NK-92 (cell line): ENCODE measurements at regions not wholly inside any gene's neighbourhood (a gene's known extent, or its start where the extent isn't known, plus 50 kb on each side); places are given as distances from the start of the nearest gene placed in this dataset.

Experiments used
- DNase-seq: peaks from one replicate; lab custom pipeline; 2025; ENCODE audit not compliant: unreplicated experiment; lab: John Stamatoyannopoulos, UW

- no peak for DNase-seq
These were observed 157.2 kb downstream of the CYRIA start for GRCh38 chr2:16508490-16508851.

- no peak for DNase-seq
These were observed 157.8 kb downstream of the CYRIA start for GRCh38 chr2:16507655-16508489.

GRCh38 chr2:16506366-16506765, 159.3 kb downstream of the CYRIA start:
- no peak for DNase-seq

GRCh38 chr2:16496426-16497388, 168.9 kb downstream of the CYRIA start:
- DNase-seq: no peak

- no peak for DNase-seq
These were observed 170.0 kb downstream of the CYRIA start for GRCh38 chr2:16495509-16496208.

GRCh38 chr2:16494836-16495508, 170.7 kb downstream of the CYRIA start:
- DNase-seq: no peak

- no peak for DNase-seq
These were observed 171.8 kb downstream of the CYRIA start for GRCh38 chr2:16493788-16494187.

- no peak for DNase-seq
These were observed 177.9 kb downstream of the CYRIA start for GRCh38 chr2:16487686-16488085.

GRCh38 chr2:16485251-16485650, 180.4 kb downstream of the CYRIA start:
- no peak for DNase-seq

GRCh38 chr2:16482460-16482859, 183.2 kb downstream of the CYRIA start:
- DNase-seq: no peak

GRCh38 chr2:16481351-16481750, 184.3 kb downstream of the CYRIA start:
- DNase-seq: no peak

- DNase-seq: no peak
These were observed 185.9 kb downstream of the CYRIA start for GRCh38 chr2:16479721-16480120.

GRCh38 chr2:16478434-16479210, 187.0 kb downstream of the CYRIA start:
- DNase-seq: peak; percentile 1

GRCh38 chr2:16477648-16478047, 188.0 kb downstream of the CYRIA start:
- no peak for DNase-seq

- no peak for DNase-seq
These were observed 188.8 kb downstream of the CYRIA start for GRCh38 chr2:16476866-16477265.

GRCh38 chr2:16475986-16476567, 189.6 kb downstream of the CYRIA start:
- DNase-seq: no peak

GRCh38 chr2:16475586-16475985, 190.0 kb downstream of the CYRIA start:
- DNase-seq: no peak

GRCh38 chr2:16473575-16473974, 192.1 kb downstream of the CYRIA start:
- DNase-seq: no peak

GRCh38 chr2:16470936-16471490, 194.6 kb downstream of the CYRIA start:
- no peak for DNase-seq
